OCI-LY1 (cell line): ENCODE measurements at regions not wholly inside any gene's neighbourhood (a gene's known extent, or its start where the extent isn't known, plus 50 kb on each side); places are given as distances from the start of the nearest gene placed in this dataset.

Experiments
- H2AFZ ChIP-seq: fragments of 200-600 bp; sonication (generic), shearing (Covaris generic); 2 replicates; pipeline ENCODE4 v1.6.0; 2014; ENCODE audit warnings: antibody characterized with exemption, mild to moderate bottlenecking, low read length
- H3F3A ChIP-seq: fragments of 200-600 bp; sonication (generic), shearing (Covaris generic); 2 replicates; pipeline ENCODE4 v1.6.0; 2014; ENCODE audit warnings: mild to moderate bottlenecking, antibody characterized with exemption, low read length, moderate library complexity; ENCODE audit not compliant: insufficient read depth
- H3K27ac ChIP-seq: fragments of 200-600 bp; sonication (generic); 2 replicates; pipeline ENCODE4 v1.5.1; 2014; ENCODE audit warnings: low read length, mixed run types, mild to moderate bottlenecking, low read depth; ENCODE audit not compliant: poor library complexity, severe bottlenecking
- H3K27me3 ChIP-seq: fragments of 200-600 bp; sonication (generic); 2 replicates; pipeline ENCODE4 v1.6.0; 2014; ENCODE audit warnings: antibody characterized with exemption, mild to moderate bottlenecking, low read length, moderate library complexity; ENCODE audit not compliant: insufficient read depth
- H3K36me3 ChIP-seq: fragments of 200-600 bp; sonication (generic); 2 replicates; pipeline ENCODE4 v1.6.1; 2014; ENCODE audit warnings: mild to moderate bottlenecking, antibody characterized with exemption, low read length, moderate library complexity, mixed read lengths; ENCODE audit not compliant: insufficient read depth
- H3K4me1 ChIP-seq: fragments of 200-600 bp; sonication (generic); 2 replicates; pipeline ENCODE4 v1.5.1; 2014; ENCODE audit warnings: mild to moderate bottlenecking, low read length, moderate library complexity; ENCODE audit not compliant: insufficient read depth, severe bottlenecking
- H3K4me2 ChIP-seq: fragments of 200-600 bp; sonication (generic), shearing (Covaris generic); 2 replicates; pipeline ENCODE4 v1.6.1; 2014; ENCODE audit warnings: low read length
- H3K4me3 ChIP-seq: fragments of 200-600 bp; sonication (generic); 2 replicates; pipeline ENCODE4 v1.5.1; 2014; ENCODE audit warnings: low read length, low read depth, mild to moderate bottlenecking, mixed read lengths; ENCODE audit not compliant: poor library complexity, severe bottlenecking
- H3K79me2 ChIP-seq: fragments of 200-600 bp; shearing (Covaris generic); 2 replicates; pipeline ENCODE4 v1.6.1; 2016; ENCODE audit warnings: mixed run types, low read length, mixed read lengths; ENCODE audit not compliant: insufficient read depth
- H3K9ac ChIP-seq: fragments of 200-600 bp; sonication (generic), shearing (Covaris generic); 2 replicates; pipeline ENCODE4 v1.6.1; 2014; ENCODE audit warnings: mild to moderate bottlenecking, low read length, mixed read lengths
- H3K9me2 ChIP-seq: fragments of 200-600 bp; sonication (generic), shearing (Covaris generic); 2 replicates; pipeline ENCODE4 v1.6.1; 2014; ENCODE audit warnings: low read depth, mild to moderate bottlenecking, low read length, mixed read lengths
- H3K9me3 ChIP-seq: fragments of 200-600 bp; shearing (Covaris generic); 2 replicates; pipeline ENCODE4 v1.6.1; 2014; ENCODE audit warnings: low read length, mixed read lengths
- H4K20me1 ChIP-seq: fragments of 200-600 bp; sonication (generic), shearing (Covaris generic); 2 replicates; pipeline ENCODE4 v1.6.0; 2016; ENCODE audit warnings: mild to moderate bottlenecking, low read length; ENCODE audit not compliant: insufficient read depth
- EZH2 ChIP-seq: fragments of 200-600 bp; sonication (generic), shearing (Covaris generic); IDR thresholded peaks from 2 replicates; pipeline ENCODE4 v1.8.0; 2017; ENCODE audit warnings: borderline replicate concordance, mixed run types, mild to moderate bottlenecking, antibody characterized with exemption, low read length, moderate library complexity, mixed read lengths
- TF ChIP-seq, protein P1 (sequence below): fragments of 200-600 bp; sonication (generic), shearing (Covaris generic); IDR thresholded peaks from 2 replicates; pipeline ENCODE4 v1.5.1; 2017; ENCODE audit warnings: mild to moderate bottlenecking, antibody characterized with exemption, low read length, moderate library complexity, mixed read lengths

DNA sequence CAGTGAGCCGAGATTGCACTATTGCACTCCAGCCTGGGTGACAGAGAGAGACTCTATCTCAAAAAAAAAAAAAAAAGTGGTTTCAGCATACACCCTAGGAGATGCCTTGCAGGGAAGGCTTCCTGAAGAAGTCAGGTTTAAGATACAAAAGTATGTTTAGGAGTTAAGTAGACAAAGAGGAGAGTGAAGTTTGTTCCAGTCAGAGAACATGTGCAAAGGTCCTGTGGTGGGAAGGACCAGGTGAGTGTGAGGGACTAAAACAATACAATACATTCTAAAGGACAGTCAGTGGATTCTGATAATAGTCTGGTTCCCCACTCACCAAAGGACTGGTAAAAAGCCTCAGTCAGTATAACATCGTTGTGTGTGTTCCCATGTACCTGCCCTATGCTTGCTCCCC lies 299.3 kb downstream of the HIVEP2 start:
- H3K79me2 ChIP-seq = no peaks in the 10 kb centered on the region
- no peak overlapping the region for H3K9ac ChIP-seq
- H3F3A ChIP-seq = no peaks in the 10 kb centered on the region
- no peak overlapping the region for H3K4me2 ChIP-seq
- no peak overlapping the region for H3K4me3 ChIP-seq
- no peak overlapping the region for H2AFZ ChIP-seq
- no peaks in the 10 kb centered on the region for H3K36me3 ChIP-seq
- no peaks in the 10 kb centered on the region for H4K20me1 ChIP-seq
- no peak overlapping the region for H3K27ac ChIP-seq
- no peaks in the 10 kb centered on the region for H3K27me3 ChIP-seq
- TF ChIP-seq, protein P1, sequence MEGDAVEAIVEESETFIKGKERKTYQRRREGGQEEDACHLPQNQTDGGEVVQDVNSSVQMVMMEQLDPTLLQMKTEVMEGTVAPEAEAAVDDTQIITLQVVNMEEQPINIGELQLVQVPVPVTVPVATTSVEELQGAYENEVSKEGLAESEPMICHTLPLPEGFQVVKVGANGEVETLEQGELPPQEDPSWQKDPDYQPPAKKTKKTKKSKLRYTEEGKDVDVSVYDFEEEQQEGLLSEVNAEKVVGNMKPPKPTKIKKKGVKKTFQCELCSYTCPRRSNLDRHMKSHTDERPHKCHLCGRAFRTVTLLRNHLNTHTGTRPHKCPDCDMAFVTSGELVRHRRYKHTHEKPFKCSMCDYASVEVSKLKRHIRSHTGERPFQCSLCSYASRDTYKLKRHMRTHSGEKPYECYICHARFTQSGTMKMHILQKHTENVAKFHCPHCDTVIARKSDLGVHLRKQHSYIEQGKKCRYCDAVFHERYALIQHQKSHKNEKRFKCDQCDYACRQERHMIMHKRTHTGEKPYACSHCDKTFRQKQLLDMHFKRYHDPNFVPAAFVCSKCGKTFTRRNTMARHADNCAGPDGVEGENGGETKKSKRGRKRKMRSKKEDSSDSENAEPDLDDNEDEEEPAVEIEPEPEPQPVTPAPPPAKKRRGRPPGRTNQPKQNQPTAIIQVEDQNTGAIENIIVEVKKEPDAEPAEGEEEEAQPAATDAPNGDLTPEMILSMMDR = no peak
- TF ChIP-seq EZH2 = no peak
- H3K9me2 ChIP-seq = no peaks in the 10 kb centered on the region
- no peaks in the 10 kb centered on the region for H3K9me3 ChIP-seq
- H3K4me1 ChIP-seq = no peaks in the 10 kb centered on the region

DNA sequence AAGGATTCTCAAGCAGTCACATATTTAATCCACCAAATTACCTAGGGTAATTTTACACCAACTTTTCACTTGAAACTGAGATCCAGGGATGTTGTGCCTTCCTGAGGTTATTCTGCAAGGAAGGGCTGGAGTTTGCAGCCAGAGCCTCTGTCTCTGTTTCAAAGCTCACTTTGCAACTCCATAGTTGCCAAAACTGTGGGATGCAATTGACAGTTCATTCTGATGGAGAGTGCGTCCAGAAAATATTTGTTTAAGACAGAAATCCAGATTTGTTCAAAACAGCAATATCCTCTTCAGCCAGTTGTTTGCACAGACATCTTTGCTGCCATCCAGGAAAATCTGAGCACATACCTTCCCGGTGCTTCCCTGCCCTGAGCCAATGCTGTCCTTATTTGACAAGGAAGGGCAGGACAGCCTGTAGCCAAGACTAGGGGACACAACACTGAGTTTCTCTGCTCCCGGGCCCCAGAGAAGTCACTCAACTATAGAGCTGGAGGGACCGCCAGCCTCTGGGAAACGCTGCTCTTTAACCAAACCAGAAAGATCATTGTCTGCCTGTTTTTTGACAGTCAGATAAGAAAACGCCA lies 297.4 kb downstream of the HIVEP2 start:
- Histone ChIP-seq H3K9ac (no peak overlapping the region), H3F3A (no peaks in the 10 kb centered on the region), H3K4me3 (no peak overlapping the region), H3K27ac (no peak overlapping the region), H2AFZ (no peak overlapping the region), H3K4me1 (no peaks in the 10 kb centered on the region), H3K4me2 (no peak overlapping the region), H3K9me2 (no peaks in the 10 kb centered on the region), H4K20me1 (no peaks in the 10 kb centered on the region), H3K36me3 (no peaks in the 10 kb centered on the region), H3K79me2 (no peaks in the 10 kb centered on the region), H3K27me3 (no peaks in the 10 kb centered on the region), H3K9me3 (no peaks in the 10 kb centered on the region)
- TF ChIP-seq EZH2 = no peak
- TF ChIP-seq, protein P1 = no peak

DNA sequence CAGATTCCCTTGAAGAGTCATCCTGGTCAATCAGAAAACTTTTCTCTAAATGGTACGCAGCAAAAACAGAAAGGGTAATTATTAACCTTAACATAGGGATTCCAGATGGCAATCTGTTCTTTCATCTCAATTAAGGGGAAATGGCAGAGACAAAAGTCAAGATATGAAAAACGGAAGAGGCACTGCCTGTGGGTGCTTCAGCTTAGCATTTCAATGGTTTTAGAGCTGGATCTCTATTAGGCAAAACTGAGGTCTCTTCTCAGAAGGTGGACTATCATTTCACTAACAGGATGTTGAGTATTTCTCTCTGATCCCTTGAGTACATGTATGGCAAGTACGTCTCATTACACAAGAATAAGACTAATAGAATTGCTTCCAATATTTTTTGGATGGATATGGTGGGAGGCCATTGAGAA lies 296.9 kb downstream of the HIVEP2 start:
- Histone ChIP-seq H3K4me1 (no peaks in the 10 kb centered on the region), H2AFZ (no peak overlapping the region), H3K36me3 (no peaks in the 10 kb centered on the region), H3K9ac (no peak overlapping the region), H3K4me3 (no peak overlapping the region), H3K9me3 (no peaks in the 10 kb centered on the region), H3K27ac (no peak overlapping the region), H3K9me2 (no peaks in the 10 kb centered on the region), H3K4me2 (no peak overlapping the region), H4K20me1 (no peaks in the 10 kb centered on the region), H3K79me2 (no peaks in the 10 kb centered on the region), H3F3A (no peaks in the 10 kb centered on the region), H3K27me3 (no peaks in the 10 kb centered on the region)
- TF ChIP-seq EZH2 = no peak
- TF ChIP-seq, protein P1 = no peak
